H9 (cell line): ENCODE measurements at regions not wholly inside any gene's neighbourhood (a gene's known extent, or its start where the extent isn't known, plus 50 kb on each side); places are given as distances from the start of the nearest gene placed in this dataset.

ENCODE experiments used
- DNase-seq: peaks from one replicate; pipeline ENCODE4 v3.0.0-alpha.2; 2017
- H2AFZ ChIP-seq: one replicate; pipeline ENCODE4 v1.6.1; 2013; ENCODE audit warnings: mild to moderate bottlenecking, low read length, control low read depth, moderate library complexity
- H2AK5ac ChIP-seq: 2 replicates; pipeline ENCODE4 v1.6.1; 2013; ENCODE audit warnings: low read length, control low read depth, mixed read lengths; ENCODE audit not compliant: insufficient read length
- H2BK120ac ChIP-seq: one replicate; pipeline ENCODE4 v1.6.1; 2013; ENCODE audit warnings: low read depth, mild to moderate bottlenecking, low read length, control low read depth, inconsistent platforms; ENCODE audit not compliant: poor library complexity, severe bottlenecking
- H2BK12ac ChIP-seq: 2 replicates; pipeline ENCODE4 v1.6.1; 2013; ENCODE audit warnings: low read length, control low read depth, mixed read lengths, low read depth; ENCODE audit not compliant: insufficient read length
- H2BK15ac ChIP-seq: 2 replicates; pipeline ENCODE4 v1.6.1; 2013; ENCODE audit warnings: low read depth, low read length, control low read depth
- H2BK20ac ChIP-seq: one replicate; pipeline ENCODE4 v1.6.1; 2013; ENCODE audit warnings: low read depth, mild to moderate bottlenecking, low read length, control low read depth, inconsistent platforms; ENCODE audit not compliant: poor library complexity, severe bottlenecking
- H2BK5ac ChIP-seq: 2 replicates; pipeline ENCODE4 v1.6.1; 2013; ENCODE audit warnings: low read length, control low read depth, mixed read lengths; ENCODE audit not compliant: insufficient read length
- H3K14ac ChIP-seq: 2 replicates; pipeline ENCODE4 v1.6.1; 2013; ENCODE audit warnings: low read length, control low read depth; ENCODE audit not compliant: insufficient read depth
- H3K18ac ChIP-seq: 2 replicates; pipeline ENCODE4 v1.6.1; 2013; ENCODE audit warnings: low read depth, mild to moderate bottlenecking, mixed read lengths, low read length, control low read depth; ENCODE audit not compliant: insufficient read length
- H3K23ac ChIP-seq: 2 replicates; pipeline ENCODE4 v1.6.1; 2013; ENCODE audit warnings: low read length, control low read depth, mixed read lengths, low read depth; ENCODE audit not compliant: insufficient read length
- H3K23me2 ChIP-seq: 2 replicates; pipeline ENCODE4 v1.6.1; 2013; ENCODE audit warnings: low read depth, mild to moderate bottlenecking, mixed read lengths, low read length, control low read depth; ENCODE audit not compliant: insufficient read length, poor library complexity, severe bottlenecking
- H3K27ac ChIP-seq: 2 replicates; pipeline ENCODE4 v1.5.1; 2013; ENCODE audit warnings: low read length, control low read depth, mixed read lengths, low read depth; ENCODE audit not compliant: insufficient read length
- H3K27me3 ChIP-seq: 2 replicates; pipeline ENCODE4 v1.6.1; 2013; ENCODE audit warnings: low read length, control low read depth, inconsistent platforms; ENCODE audit not compliant: insufficient read depth
- H3K4ac ChIP-seq: 2 replicates; pipeline ENCODE4 v1.6.1; 2013; ENCODE audit warnings: low read depth, mild to moderate bottlenecking, control low read depth, inconsistent platforms, low read length, moderate library complexity
- H3K4me1 ChIP-seq: 2 replicates; pipeline ENCODE4 v1.6.1; 2013; ENCODE audit warnings: low read length, control low read depth, inconsistent platforms; ENCODE audit not compliant: insufficient read depth
- H3K4me2 ChIP-seq: 2 replicates; pipeline ENCODE4 v1.6.1; 2013; ENCODE audit warnings: low read length, control low read depth, mixed read lengths; ENCODE audit not compliant: insufficient read length, insufficient read depth
- H3K56ac ChIP-seq: 2 replicates; pipeline ENCODE4 v1.6.1; 2013; ENCODE audit warnings: low read depth, mild to moderate bottlenecking, mixed read lengths, low read length, control low read depth; ENCODE audit not compliant: insufficient read length
- H3K79me1 ChIP-seq: 2 replicates; pipeline ENCODE4 v1.6.1; 2013; ENCODE audit warnings: low read depth, mild to moderate bottlenecking, moderate library complexity, low read length, control low read depth, inconsistent platforms; ENCODE audit not compliant: insufficient read depth, poor library complexity, severe bottlenecking
- H3K79me2 ChIP-seq: 2 replicates; pipeline ENCODE4 v1.6.1; 2013; ENCODE audit warnings: low read length, control low read depth, inconsistent platforms; ENCODE audit not compliant: insufficient read depth
- H3K9ac ChIP-seq: 2 replicates; pipeline ENCODE4 v1.6.1; 2013; ENCODE audit warnings: low read length, control low read depth, mixed read lengths; ENCODE audit not compliant: insufficient read length; ENCODE audit errors: extremely low read depth
- H3K9me3 ChIP-seq: one replicate; pipeline ENCODE4 v1.6.1; 2013; ENCODE audit warnings: low read depth, low read length, inconsistent platforms; ENCODE audit not compliant: control insufficient read depth
- H3T11ph ChIP-seq: one replicate; pipeline ENCODE4 v1.6.1; 2013; ENCODE audit warnings: mild to moderate bottlenecking, low read length, control low read depth, inconsistent platforms
- H4K20me1 ChIP-seq: one replicate; pipeline ENCODE4 v1.6.1; 2013; ENCODE audit not compliant: control insufficient read depth, insufficient read length, insufficient read depth
- H4K5ac ChIP-seq: 2 replicates; pipeline ENCODE4 v1.6.1; 2013; ENCODE audit warnings: low read depth, mild to moderate bottlenecking, mixed read lengths, low read length, control low read depth; ENCODE audit not compliant: insufficient read length
- H4K8ac ChIP-seq: replicated peaks from 2 replicates; pipeline ENCODE4 v1.6.1; 2013; ENCODE audit warnings: low read length, control low read depth, mixed read lengths, low read depth; ENCODE audit not compliant: insufficient read length
- H4K91ac ChIP-seq: 2 replicates; pipeline ENCODE4 v1.6.1; 2013; ENCODE audit warnings: low read depth, mild to moderate bottlenecking, moderate library complexity, mixed read lengths, low read length, control low read depth; ENCODE audit not compliant: insufficient read length
- H3K27ac Mint-ChIP-seq, 3 experiments: 2 replicates in 2 of 3; 3 replicates in 1 of 3; pipeline ENCODE4 v1.8.0; 2020 to 2021; ENCODE audit warnings: mixed read lengths in 3 of 3, mild to moderate bottlenecking in 1 of 3, moderate library complexity in 1 of 3
- H3K27me3 Mint-ChIP-seq: 2 replicates; pipeline ENCODE4 v1.8.0; 2021; ENCODE audit warnings: low read depth, mild to moderate bottlenecking, moderate library complexity, mixed read lengths
- H3K36me3 Mint-ChIP-seq, 3 experiments: 2 replicates in 2 of 3; 3 replicates in 1 of 3; pipeline ENCODE4 v1.8.0; 2020 to 2021; ENCODE audit warnings: low read depth in 3 of 3, mixed read lengths in 3 of 3; ENCODE audit not compliant: insufficient read depth in 1 of 3
- H3K4me1 Mint-ChIP-seq, 2 experiments: 2 replicates each; pipeline ENCODE4 v1.8.0; 2020; ENCODE audit warnings: mixed read lengths in 2 of 2
- H3K4me3 Mint-ChIP-seq, 2 experiments: 2 replicates in 1 of 2; 3 replicates in 1 of 2; pipeline ENCODE4 v1.8.0; 2020 to 2021; ENCODE audit warnings: mild to moderate bottlenecking in 2 of 2, mixed read lengths in 2 of 2, moderate library complexity in 1 of 2
- H3K9me3 Mint-ChIP-seq, 2 experiments: 2 replicates in 1 of 2; 3 replicates in 1 of 2; pipeline ENCODE4 v1.8.0; 2020; ENCODE audit warnings: mild to moderate bottlenecking in 2 of 2, mixed read lengths in 2 of 2, moderate library complexity in 1 of 2
- WGBS: extraction: QIAGEN DNeasy Blood & Tissue Kit; methylation state at CpG from one replicate; pipeline ENCODE4 v1.1.7; 2013; ENCODE audit warnings: missing lambda C conversion rate, low lambda C conversion rate, mixed read lengths; ENCODE audit not compliant: insufficient read length; ENCODE audit errors: extremely low coverage; 5-methylcytosine and 5-hydroxymethylcytosine counted together
- TF ChIP-seq, protein P1 (sequence below): fragments of 200-600 bp; sonication (generic); conservative IDR thresholded peaks from 3 replicates; pipeline ENCODE4 v1.8.0; 2021; ENCODE audit warnings: antibody characterized with exemption, mild to moderate bottlenecking

DNA sequence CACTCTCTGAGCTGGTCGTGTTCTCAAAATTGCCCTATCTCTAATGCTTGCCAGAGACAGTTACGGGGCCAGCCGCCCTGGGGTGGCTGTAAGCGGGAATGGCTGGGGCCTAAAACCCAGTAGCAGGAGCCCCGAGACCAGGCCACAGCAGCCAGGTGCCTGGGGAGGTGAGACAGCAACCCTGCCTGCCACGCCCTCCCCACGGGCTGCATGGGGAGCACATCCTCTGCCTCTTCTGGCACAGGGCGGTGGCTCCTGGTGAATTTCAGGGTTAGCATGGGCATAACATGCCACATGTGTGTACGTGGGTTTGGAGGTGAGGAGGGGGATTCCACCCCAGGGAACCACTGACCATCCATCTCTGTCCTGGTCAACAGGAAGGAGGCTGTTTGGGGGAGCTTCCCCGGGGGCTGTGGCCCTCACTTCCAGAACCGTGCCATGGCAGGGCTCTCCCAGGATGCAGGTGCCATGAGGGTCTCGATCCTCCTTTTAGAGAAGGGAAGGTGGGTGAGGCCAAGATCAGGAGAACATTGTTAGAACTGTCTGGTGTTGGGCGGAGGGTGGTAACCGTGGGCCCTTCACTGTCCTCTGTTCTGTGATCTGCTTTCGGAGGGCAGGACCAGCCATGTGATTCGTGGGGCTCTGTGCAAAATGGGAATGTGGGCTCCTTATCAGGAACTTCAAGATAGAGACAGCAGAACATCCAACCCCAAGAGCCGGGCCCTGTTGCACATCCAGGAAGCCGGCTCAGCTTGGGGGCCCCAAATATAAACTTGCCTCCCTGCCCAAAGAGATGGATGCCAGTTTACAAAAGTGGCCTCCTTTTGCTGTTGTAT lies 312.2 kb upstream of the DIO3 start:
- TF ChIP-seq, protein P1, sequence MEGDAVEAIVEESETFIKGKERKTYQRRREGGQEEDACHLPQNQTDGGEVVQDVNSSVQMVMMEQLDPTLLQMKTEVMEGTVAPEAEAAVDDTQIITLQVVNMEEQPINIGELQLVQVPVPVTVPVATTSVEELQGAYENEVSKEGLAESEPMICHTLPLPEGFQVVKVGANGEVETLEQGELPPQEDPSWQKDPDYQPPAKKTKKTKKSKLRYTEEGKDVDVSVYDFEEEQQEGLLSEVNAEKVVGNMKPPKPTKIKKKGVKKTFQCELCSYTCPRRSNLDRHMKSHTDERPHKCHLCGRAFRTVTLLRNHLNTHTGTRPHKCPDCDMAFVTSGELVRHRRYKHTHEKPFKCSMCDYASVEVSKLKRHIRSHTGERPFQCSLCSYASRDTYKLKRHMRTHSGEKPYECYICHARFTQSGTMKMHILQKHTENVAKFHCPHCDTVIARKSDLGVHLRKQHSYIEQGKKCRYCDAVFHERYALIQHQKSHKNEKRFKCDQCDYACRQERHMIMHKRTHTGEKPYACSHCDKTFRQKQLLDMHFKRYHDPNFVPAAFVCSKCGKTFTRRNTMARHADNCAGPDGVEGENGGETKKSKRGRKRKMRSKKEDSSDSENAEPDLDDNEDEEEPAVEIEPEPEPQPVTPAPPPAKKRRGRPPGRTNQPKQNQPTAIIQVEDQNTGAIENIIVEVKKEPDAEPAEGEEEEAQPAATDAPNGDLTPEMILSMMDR: no peak
- Histone ChIP-seq H2BK120ac (no peak overlapping the region), H4K5ac (no peak overlapping the region), H3K79me2 (no peaks in the 10 kb centered on the region), H3K9ac (no peak overlapping the region), H2BK15ac (no peak overlapping the region), H3K79me1 (no peaks in the 10 kb centered on the region), H3K23me2 (no peaks in the 10 kb centered on the region), H4K8ac (no peak overlapping the region), H2BK5ac (no peak overlapping the region), H3K14ac (no peak overlapping the region), H3K27me3 (no peaks in the 10 kb centered on the region), H2BK12ac (no peak overlapping the region), H2AFZ (no peak overlapping the region), H3K4me2 (no peak overlapping the region), H3K56ac (no peak overlapping the region), H2BK20ac (no peak overlapping the region), H3K27ac (no peak overlapping the region), H3T11ph (no peak overlapping the region), H3K9me3 (no peaks in the 10 kb centered on the region), H3K4me1 (no peaks in the 10 kb centered on the region), H4K20me1 (no peaks in the 10 kb centered on the region), H4K91ac (no peak overlapping the region), H3K23ac (no peak overlapping the region), H3K18ac (no peak overlapping the region), H2AK5ac (no peak overlapping the region), H3K4ac (no peak overlapping the region)
- no peak for DNase-seq
- H3K27me3 Mint-ChIP-seq: peaks cover 3% of the 10 kb centered on the region
- WGBS: no CpG with 5 or more reads among the region's 18 CpGs
- no peaks in the 10 kb centered on the region for H3K36me3 Mint-ChIP-seq
- no peaks in the 10 kb centered on the region; a peak in 1 of 5 replicates for H3K9me3 Mint-ChIP-seq
- H3K27ac Mint-ChIP-seq: peak overlapping the region in 1 of 3 experiments; percentile 24; a peak in 1 of 7 replicates
- H3K4me3 Mint-ChIP-seq: no peak overlapping the region
- peaks cover 0 to 4% of the 10 kb centered on the region in 2 experiments; a peak in 1 of 4 replicates for H3K4me1 Mint-ChIP-seq
